COLO829 (cell line): ENCODE measurements at regions not wholly inside any gene's neighbourhood (a gene's known extent, or its start where the extent isn't known, plus 50 kb on each side); places are given as distances from the start of the nearest gene placed in this dataset.
"Not testable (repeated sequence)": the region's sequence is repeated elsewhere in the genome, so short reads cannot be mapped to it uniquely, and the experiment has no call there.

ENCODE experiments used
- DNase-seq: peaks from one replicate; pipeline ENCODE4 v3.0.0; 2012; ENCODE audit warnings: low spot score

GRCh38 chr1:14137411-14138134 is 437.6 kb downstream of the PRDM2 start:
- no peak for DNase-seq

GRCh38 chr1:14138135-14138506 is 438.1 kb downstream of the PRDM2 start:
- no peak for DNase-seq

- no peak for DNase-seq
Observed at GRCh38 chr1:14138687-14139086, 438.7 kb downstream of the PRDM2 start.

- no peak for DNase-seq
Observed at GRCh38 chr1:14140831-14141401, 440.9 kb downstream of the PRDM2 start.

GRCh38 chr1:14141656-14142055 is 441.7 kb downstream of the PRDM2 start:
- DNase-seq: no peak

- no peak for DNase-seq
Observed at GRCh38 chr1:14142397-14143100, 442.6 kb downstream of the PRDM2 start.

GRCh38 chr1:14143777-14144176 is 443.8 kb downstream of the PRDM2 start:
- DNase-seq: no peak

- no peak for DNase-seq
Observed at GRCh38 chr1:14148526-14148925, 448.5 kb downstream of the PRDM2 start.

- peak; percentile 27 for DNase-seq
Observed at GRCh38 chr1:14149431-14149830, 449.1 kb upstream of the KAZN start.

GRCh38 chr1:14156543-14156942 is 441.9 kb upstream of the KAZN start:
- DNase-seq: no peak

- DNase-seq: no peak
Observed at GRCh38 chr1:14160781-14161180, 437.7 kb upstream of the KAZN start.

GRCh38 chr1:14163246-14163645 is 435.2 kb upstream of the KAZN start:
- no peak for DNase-seq

- no peak for DNase-seq
Observed at GRCh38 chr1:14165371-14165801, 433.1 kb upstream of the KAZN start.

GRCh38 chr1:14167884-14168283 is 430.6 kb upstream of the KAZN start:
- DNase-seq: no peak

GRCh38 chr1:14168326-14169063 is 430.0 kb upstream of the KAZN start:
- no peak for DNase-seq

GRCh38 chr1:14173598-14173997 is 424.9 kb upstream of the KAZN start:
- DNase-seq: no peak

- DNase-seq: not testable (repeated sequence)
Observed at GRCh38 chr1:14177866-14178265, 420.6 kb upstream of the KAZN start.

- DNase-seq: no peak
Observed at GRCh38 chr1:14180738-14181137, 417.7 kb upstream of the KAZN start.

- no peak for DNase-seq
Observed at GRCh38 chr1:14181191-14181795, 417.2 kb upstream of the KAZN start.

GRCh38 chr1:14182856-14183255 is 415.6 kb upstream of the KAZN start:
- DNase-seq: no peak

- DNase-seq: no peak
Observed at GRCh38 chr1:14183329-14183728, 415.2 kb upstream of the KAZN start.

GRCh38 chr1:14184454-14184853 is 414.0 kb upstream of the KAZN start:
- no peak for DNase-seq
